Inferior parietal cortex (tissue), 1 donor: ENCODE measurements at regions not wholly inside any gene's neighbourhood (a gene's known extent, or its start where the extent isn't known, plus 50 kb on each side); places are given as distances from the start of the nearest gene placed in this dataset.
A peak's percentile ranks its signal among the peaks of the same experiment; 100 is the strongest.

ENCODE experiments used
- DNase-seq: peaks from one replicate; pipeline ENCODE4 v3.0.0-alpha.2; 2016; ENCODE audit errors: extremely low spot score

DNA sequence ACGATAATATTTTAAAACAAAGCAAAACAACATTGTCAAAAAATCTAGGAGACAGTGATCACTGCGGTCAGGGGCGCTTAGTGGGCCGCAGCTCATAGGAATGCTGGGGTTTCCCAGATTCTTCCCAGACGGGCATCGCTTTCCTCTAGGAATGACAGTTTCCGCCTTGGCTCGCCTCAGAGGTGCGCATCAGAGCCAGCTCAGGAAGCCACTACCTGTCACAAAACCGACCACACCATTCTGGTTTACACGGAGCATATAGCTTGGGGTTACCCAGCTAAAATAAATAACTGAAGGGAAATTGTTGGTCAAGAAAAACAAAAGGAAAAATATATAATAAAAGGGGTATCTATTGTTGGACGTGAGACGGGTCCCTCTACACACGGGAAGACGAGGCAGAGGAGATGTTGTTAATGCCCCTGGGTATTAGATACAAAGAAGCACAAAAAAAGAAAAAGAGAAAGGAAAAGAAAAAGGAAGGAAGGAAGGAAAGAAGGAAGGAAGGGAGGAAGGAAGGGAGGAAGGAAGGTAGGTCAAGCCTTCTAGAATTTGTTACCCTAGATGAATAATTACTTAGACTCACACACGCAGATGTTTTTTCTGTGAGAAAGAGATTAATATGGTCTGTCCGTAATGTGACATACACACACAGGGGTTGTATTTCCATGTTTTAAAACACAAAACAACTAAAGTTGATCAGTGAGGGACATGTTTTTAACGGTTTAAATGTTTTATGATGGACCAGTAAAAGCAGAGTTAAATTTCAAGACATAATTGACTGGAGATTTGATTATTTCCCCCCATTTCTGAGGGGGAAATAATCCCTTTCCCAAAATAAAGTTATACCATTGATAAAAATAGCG lies 292.4 kb upstream of the NFE2L3 start:
- no peak for DNase-seq

DNA sequence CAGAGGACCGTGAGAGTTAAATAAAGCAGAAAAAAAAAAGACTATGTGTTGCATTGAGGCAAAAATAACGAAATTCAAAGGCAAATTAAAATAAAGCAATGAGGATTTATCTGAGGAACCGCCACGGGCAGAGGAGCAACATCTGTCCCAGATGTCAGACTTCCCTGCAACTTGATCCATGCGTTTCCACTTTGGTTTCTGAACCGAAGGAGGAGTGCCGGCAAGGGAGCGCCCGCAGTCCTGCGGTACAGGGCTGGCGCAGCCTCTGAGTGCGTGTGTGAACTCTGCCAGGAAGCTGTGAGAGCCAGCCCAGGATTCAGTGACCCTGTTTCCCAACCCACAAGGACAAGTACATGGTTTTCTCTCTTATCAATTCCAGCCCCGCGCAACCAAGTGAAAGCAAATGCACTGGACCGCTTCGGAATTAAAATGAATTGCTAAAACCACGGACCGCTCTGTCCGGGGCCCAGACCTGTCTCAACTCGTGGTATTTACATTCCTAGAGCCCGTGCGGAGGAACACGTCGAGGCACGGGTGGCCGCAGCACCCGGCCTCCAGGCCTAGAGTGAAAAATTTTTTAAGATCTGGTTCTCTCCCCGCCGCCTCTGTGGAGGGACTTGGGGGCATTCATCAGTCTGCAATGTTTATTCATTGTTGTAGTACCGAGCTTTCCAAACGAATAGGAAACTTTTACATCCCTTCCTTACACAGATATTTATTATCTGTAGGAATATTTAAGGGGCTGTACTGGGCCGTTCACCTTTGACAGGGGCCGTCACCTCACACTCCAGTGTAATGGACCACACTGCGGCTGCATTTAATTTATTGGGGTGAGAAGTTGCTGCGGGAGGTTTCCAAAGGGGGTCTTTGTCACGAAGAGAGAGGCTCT lies 291.5 kb upstream of the NFE2L3 start:
- DNase-seq, result no peak

DNA sequence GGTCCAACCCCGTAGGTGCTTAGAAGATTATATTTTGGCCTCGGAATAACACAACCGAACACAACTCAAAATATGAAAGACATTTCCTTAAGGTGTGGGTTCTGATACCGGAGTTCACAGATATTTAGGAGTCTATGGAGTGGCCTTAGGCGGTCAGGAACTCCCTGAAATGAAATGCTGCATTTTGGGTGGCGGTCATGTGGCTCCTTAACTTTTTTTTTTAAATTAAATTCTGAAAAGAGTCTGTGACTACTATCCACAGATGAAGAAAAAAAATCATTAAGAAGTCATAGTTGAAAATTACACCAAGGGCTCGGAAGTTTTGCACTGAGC lies 290.9 kb upstream of the NFE2L3 start:
- no peak for DNase-seq

DNA sequence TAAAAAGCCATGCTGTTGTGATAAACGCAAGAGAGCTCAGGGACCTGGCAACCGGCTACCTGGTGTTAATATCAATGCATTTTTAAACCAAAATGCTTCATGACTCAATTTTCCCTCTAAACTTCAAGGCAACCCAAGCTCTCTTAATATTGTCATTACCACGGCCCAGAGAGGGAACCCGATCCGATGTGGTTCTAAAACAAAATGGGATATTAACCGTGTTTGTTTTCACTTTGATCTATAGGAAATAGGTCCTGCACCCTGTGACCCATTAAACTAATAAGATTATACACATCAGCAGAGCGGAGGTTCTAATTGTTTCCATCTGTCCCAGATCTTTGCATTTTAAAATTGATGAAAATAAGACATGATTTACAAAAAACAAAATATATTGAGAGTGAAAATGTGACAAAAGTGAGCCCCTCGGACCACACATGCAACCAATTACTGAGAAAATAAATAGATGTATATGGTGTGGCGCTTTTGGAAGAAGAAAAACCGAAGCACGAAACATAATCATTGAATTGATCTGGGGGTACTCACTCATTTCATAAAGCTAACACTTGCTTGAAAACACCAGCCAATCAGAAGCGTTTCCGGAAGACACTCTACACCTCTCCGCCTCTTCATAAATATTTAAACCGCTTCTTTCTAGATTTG lies 290.3 kb upstream of the NFE2L3 start:
- no peak for DNase-seq

DNA sequence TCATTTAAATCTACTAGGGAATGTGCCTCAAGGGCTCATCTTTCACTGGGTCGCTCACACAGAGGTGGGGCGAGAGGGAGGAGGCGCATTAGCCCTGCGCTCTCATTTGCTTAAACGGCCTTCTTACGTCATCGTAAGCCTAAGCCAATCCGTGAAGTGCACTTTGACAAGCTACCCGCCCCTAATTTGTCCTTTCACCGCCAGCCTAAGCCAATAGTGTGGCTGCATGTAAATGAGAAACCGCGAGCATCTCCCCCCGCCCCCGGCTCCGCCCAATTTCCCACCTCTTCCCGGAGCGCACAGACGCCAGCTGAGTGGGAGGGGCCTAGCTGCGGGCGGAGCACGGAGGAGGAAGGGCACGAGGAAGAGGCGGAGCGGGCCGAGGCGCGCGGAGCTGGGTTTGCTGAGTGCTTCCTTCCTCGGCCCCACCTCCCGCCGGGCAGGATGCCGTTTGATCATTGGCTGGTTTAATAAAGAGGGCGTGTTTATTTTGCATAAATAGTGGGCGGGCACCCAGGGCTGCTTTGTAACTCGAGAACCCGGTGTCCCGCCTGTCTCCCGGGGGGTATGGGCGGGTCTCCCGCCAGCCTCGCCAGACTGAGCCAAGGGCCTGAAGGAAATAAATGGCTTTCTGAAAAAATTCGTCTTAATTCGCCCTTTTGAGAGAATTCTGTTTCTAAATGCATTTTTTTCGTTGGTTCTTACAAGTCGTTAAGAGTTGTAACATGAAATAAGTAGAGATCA lies 289.6 kb upstream of the NFE2L3 start:
- DNase-seq, result peak; percentile 61

DNA sequence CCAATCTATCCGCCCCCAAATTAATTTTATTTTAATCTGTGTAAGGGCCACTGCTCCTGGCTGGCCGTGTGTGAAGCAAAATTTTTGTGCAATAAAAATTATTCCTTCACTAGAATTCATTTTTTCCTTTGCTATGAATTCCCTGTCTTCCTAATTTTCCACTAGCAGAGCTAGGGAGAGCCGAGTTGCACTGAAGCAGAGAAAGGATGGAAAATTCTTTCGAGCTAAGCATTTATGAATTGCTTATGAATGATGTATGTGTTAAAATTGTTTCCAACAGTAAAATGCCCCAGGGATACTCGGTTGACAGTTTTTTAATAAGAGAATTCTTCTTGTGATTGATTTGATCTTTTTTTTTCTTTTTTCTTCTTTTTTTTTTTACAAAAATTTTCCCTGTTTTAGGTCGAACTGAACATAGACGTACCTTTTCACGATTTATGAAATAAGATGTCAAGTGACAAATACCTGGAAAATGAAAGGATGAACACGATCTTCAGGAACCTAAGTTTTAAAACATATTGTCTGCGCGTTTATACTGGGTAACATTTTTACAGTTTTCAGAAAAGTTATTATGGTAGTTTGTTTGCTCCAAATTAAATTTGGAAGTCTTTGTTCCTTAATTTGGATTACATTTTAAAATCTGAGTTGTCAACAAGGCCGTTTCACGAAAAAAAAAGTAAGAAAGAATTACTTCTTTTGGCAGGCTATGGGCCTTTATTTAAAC lies 288.8 kb upstream of the NFE2L3 start:
- no peak for DNase-seq

DNA sequence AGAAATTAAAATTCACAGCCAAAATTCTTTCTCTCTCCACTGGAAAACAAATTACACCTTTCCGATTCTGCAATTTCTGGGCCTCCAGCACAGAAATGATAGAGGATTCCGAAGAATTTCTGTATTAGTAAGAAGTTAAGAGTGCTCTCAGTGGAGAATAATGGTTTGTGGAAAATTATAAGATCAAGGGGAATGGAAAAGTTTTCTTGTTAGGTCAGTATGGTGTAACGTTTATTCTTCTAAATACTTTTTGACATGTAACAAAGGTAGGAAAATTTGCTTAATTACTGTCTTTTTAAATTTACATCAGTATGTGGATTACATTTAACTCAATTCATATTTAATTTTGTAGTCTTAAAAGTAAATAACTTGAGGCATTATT lies 288.3 kb upstream of the NFE2L3 start:
- DNase-seq, result no peak

DNA sequence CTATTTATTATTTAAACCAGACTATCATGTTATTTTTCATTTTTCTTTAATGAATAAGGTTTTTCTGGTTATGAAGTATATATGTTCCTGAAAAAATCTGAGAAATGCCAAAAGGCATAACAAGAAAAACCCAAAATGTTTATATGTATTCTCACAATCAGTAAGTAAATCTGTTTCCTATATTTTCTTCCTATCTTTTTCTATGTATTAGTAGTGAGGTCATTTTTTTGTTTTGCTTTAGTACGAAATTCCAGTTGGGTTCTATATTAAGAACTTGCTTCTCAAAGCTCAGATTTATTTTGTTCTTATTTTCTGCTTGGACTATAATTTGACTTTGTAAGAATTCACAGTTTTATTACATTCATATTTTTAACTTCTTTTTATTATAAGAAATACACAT lies 287.5 kb upstream of the NFE2L3 start:
- DNase-seq, result no peak

DNA sequence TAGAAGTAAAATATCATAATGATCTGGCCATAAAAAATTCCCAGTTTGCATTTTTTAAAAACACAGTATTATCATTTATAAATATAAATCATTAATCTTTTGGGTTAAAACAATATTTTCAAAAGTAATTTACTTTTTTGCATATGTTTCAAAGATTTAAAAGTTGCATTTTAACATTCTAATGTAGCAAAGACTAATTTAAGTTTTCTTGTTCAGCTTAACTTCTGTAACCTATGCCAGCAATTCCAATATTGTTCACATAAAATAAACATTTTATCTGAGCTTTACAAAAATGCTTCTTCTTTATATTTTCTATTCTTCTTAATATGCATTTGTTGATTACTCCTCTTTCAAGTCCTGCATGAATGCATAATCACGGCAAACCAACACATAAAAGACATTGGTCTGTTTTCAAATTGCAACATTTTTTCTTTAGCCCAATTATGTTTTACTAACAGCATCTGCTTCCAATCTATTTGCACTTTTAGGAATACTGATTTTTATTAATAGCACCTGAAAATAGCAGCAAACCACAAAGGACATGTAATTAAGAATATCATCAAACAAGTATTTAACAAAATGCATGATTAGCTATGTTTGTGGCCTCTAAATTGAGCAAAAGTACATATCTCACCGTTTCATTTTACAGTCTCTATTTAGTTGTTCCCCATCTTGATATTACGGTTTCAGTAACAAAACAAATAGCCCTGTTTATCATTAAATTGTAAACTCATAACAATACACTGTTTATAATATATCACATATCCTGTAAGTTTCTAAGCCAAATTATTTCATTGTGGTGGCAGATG lies 286.9 kb upstream of the NFE2L3 start:
- no peak for DNase-seq

DNA sequence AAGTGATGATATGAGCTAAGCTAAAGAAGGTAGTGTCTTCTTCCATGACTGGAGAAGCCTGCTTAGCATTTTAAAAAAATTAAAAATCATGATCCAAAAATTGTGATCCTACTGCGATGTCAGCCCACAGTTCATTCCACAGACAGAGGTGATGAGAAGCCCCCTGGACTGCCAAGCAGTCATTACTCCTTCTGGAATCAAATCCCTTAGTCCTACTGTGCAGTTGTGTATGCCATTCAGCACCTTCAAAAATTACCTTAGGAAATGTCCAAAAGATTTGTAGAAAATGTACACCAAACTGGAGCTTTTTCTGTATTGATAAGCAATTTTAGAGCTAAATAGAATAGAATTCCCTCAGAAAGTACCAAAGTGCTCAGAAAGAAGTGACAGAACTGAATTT lies 283.5 kb upstream of the NFE2L3 start:
- no peak for DNase-seq

DNA sequence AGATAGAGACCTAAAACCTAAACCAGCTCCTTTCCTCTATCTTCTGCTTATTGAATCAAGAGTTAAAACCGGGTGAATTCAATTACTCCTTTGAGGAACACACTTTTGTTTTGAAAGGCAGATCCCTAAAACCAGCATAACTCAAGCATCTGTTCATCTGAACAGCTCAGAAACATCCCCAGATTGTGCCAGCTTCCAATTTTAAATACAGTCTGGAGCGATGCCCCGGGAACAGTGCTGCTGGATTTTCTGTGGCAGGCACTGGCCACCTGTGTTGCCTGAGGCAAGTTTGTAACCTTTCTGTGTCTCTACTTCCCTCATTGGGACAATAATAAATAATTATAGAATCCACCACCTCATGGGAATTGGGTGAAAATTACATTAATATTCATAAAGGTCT lies 281.4 kb upstream of the NFE2L3 start:
- DNase-seq, result no peak

DNA sequence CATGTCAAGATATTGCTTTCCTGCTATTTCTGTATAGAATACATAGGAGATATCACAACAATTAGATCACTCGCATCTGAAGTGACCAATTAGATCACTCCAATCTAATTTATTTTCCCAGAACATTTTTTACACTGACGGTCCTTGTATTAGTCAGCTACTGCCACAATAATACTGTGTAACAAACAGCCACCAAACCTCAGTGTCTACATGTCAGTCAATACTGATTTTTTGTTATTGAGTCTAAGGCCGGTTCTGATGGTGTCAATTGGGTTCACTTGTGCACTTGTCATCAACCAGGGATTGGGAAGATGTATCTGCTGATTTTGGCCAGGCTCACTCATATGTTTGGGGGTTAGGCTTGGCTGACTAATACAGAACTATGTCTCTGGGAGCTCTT lies 275.9 kb upstream of the NFE2L3 start:
- no peak for DNase-seq

DNA sequence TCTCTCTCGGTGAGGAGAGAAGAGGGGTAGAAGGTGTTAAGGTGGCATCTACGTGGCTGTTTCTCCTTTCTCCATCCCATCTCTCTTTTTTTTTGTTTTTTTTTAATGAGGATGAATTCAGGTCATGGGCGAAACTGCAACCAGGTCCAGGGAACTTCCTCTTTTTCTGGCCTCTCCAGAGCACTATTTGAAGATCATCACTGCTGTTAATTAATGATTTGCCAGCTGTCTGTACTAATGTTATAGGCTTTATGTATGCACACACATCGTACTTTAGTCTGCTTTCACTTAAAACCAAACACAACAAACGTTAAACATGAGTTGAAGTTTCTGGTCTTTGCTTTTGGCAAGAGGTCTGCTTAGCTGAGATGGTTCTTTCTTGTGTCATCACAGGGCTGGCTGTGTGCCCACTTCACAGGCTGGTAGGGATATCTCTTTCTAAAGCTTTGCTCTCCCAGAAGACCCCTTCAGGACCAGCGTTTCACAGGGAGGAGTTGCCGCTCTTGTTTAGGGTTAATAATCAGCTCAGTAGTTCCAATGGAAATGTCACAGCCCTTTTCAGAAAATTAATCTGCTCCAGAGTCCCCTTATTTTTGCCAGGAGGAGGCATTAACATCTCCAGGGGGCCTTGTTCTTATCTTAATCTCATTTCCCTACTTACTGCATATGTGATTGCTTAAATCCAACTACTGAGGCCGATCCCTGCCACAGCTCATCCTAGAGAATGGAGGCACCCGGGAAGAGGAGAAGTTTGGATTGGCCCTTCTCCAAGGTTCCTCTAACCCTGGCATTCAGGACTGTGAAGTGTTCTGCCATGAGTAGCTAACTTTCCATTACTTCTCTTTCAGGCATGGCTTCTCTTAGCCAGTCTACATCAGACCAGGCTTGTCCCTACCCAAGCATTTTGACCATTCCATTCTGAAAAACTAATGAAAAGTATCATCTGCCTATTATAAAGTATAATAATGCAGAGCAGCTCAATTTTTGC lies 273.9 kb upstream of the NFE2L3 start:
- no peak for DNase-seq

DNA sequence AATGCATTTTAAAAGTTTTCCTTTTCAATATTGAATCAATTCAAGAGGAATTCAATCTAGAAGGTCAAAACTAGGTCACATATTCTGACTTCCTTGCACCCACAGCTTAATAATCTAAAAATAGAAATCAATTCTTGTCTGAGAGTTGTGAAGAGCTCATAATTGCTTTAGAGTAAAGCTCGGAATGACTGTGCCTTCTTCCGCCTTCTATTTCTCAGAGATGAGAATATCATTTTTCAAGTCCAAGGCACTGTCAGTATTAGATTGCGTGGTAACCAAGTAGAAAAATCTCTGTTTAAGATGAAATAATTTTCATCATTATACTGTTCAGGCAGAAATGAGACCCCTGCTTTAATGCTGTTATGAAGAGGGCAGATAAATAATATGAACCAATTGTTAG lies 272.2 kb upstream of the NFE2L3 start:
- DNase-seq, result no peak

DNA sequence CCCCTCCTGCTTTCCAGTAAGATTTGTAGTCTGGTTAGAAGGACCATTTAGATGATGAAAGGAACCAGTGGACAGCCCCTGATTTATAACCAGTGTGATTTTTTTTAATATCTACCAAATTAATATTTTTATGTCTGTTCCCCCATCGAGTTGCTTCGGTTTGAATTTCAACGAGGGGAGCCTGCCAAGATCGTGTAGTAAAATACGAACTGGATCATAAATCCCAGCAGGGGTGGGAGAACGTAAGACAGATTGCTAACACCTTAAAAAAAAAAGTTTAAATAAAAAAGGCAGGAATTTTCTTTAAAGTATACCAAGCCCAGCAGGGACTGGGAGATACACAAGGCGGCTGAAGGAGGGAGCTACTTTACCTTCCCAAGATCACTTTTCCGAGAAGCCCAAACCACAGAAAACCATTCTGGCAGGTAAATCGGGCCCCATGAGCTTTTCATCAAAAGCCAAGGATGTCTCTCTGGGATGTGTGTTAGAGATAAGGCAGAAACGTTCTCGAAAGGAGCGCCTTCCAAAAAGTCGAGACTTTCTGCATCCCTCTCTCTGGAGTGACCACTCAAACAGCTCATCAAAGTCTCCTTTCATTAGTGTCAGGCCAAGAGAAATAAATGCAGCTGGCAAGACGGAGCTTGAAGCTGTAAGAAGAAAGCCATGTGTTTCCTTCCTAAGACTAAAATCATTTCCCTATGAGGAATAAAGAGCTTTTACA lies 270.5 kb upstream of the NFE2L3 start:
- DNase-seq, result no peak

DNA sequence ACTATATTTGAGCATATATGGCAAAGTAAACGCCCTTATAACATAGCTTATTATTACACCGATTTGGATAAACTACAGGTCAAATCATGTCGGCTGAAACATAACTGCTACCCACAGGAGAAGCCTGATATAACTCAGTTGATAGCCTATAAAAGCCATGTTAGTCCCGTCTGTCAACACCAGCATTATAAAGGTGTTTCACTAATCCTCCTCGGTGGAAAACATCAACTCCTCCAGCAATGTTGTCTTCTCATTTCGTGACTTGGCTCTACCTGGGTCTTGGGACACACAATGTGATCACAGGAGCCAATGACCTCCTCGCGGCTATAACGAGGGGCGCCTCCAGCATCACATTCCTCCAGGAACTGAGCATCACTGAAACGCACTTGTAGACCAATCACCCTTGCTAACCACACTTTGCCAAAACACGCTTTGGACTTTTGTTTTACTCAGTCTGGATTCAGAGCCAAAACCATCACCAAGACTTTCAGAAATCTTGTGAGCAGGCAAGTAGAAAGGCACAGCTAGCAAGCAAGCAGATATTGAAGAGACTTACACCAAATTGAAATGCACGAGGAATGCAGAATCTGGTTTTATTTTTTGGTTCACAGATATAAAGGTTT lies 269.7 kb upstream of the NFE2L3 start:
- no peak for DNase-seq

DNA sequence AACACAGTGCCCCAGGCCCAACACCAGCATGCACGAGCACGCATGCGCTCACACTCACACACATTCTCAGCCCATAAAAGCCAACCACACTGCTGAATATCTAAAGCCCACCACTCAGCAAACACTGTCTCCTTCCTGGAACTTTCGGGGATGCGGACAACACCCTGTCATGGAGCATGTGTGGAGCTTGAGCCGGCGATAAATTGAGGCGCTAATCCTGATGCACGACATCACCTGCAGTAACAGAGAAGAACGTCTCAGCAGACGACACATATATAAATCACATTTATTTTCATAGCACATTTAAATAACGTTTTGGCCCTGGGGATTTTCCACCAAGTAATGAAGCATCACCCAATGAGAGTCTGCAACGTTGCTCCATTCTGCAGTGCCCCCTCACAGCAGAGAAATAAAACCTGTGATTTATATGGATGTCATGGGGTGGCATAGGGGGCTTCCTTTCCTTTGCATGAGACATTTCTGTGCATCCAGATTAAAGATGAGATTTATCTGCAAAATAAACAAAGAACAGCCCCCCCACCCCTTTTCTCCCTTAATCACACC lies 267.7 kb upstream of the NFE2L3 start:
- no peak for DNase-seq
